HG03196 (cell line): ENCODE measurements at regions not wholly inside any gene's neighbourhood (a gene's known extent, or its start where the extent isn't known, plus 50 kb on each side); places are given as distances from the start of the nearest gene placed in this dataset.

Experiments
- ATAC-seq: cut with Tn5 transposase; IDR thresholded peaks from one replicate; pipeline ENCODE4 v1.9.1; 2021; ENCODE audit not compliant: unreplicated experiment

GRCh38 chr11:111444040-111444439 lies 65.0 kb upstream of the POU2AF1 start:
- no peak for ATAC-seq

GRCh38 chr11:111443640-111444039 lies 64.6 kb upstream of the POU2AF1 start:
- no peak for ATAC-seq

GRCh38 chr11:111443032-111443431 lies 64.0 kb upstream of the POU2AF1 start:
- ATAC-seq = no peak

GRCh38 chr11:111441443-111441842 lies 62.4 kb upstream of the POU2AF1 start:
- no peak for ATAC-seq

DNA sequence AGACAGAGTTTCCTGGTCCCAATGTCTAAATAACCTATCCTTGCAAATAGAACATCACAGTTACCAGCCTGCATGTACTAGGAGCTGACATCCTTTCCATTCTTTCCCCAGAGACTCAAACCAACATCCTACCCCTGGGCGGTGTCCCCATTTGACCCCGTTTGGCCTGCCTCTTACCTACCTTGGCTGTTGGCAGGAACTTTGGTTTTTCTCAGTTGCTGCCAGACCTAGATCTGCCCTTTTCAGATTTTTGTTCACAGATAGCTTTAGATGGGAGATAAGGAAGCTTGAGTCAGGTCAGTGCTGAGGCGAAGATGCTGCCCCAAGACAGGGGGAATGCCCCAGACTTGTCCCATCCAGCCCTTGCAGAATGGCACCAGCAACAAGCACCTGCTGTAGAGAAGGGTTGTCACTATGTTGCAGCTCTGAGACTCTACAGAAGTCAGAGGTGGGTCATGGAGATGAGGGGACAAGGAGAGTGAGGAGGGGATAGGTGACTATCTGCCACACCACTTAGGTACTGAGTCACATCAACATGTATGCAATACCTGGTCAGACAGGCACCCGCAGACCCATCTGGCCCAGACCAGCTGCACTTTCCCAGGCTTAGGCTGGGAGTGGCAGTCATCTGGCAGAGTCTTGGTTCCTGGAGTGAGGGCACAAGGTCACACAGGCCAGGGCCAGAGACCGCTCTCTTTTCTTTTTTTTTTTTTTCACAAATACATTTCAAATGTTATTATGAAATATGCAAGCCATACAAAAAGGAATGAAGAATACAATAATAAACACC lies 61.5 kb upstream of the POU2AF1 start:
- no peak for ATAC-seq

- ATAC-seq = no peak
Observed at GRCh38 chr11:111439901-111440300, 60.8 kb upstream of the POU2AF1 start.

GRCh38 chr11:111438846-111439520 lies 59.9 kb upstream of the POU2AF1 start:
- ATAC-seq = no peak

DNA sequence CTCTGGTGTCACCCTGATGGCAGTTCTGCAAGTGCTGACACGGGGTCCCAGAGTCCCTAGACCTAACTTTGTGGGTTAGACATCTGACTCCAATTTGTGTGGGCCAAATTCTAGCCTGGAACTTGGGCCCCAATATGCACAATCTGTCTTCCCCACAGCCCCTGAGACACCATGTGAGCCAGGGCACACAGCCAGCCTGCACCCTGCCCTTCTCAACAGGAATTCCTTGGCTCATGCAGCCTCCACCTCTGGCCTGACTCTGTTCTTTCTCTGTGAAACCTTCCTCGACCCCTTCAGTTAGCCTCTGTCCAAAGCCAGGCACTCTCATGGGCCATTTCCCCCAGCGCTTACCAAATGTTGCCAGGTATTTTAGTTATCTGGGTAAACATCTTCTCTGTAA lies 59.1 kb upstream of the POU2AF1 start:
- no peak for ATAC-seq

DNA sequence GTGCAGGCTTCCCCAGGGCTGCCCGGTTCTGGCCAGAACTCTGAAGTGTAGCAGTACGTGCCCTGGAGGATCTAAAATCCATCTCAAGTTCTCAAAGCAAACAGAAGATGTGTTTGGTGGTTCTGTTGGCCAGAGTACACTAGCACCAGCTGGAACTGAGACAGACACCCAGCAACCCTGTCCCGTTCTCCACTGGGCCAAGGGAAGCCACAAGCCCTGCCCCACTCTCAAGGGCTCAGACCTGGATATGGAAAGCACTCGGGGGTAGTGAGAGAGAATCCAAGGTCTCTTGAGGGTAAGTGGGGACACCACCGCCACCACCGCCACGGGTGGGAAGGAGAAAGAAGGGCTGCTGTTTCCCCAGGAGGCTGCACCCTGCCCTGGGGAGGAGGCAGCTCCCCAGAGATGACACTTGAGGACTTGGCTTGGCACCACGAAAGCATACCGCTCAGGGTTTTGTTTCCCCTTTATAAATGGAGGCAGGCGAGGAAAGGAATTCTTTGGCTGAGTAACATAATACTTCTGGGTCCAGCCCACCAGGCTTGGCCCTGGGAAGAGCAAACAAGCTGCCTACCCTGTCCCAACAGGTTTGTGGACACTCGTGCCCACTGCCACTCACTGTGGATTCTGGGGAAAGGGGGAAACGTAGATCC lies 56.1 kb upstream of the POU2AF1 start:
- no peak for ATAC-seq

GRCh38 chr11:111429066-111429506 lies 50.0 kb upstream of the POU2AF1 start:
- peak; percentile 54 for ATAC-seq
